ENCODE measurements at regions not wholly inside any gene's neighbourhood (a gene's known extent, or its start where the extent isn't known, plus 50 kb on each side); places are given as distances from the start of the nearest gene placed in this dataset.

DNA sequence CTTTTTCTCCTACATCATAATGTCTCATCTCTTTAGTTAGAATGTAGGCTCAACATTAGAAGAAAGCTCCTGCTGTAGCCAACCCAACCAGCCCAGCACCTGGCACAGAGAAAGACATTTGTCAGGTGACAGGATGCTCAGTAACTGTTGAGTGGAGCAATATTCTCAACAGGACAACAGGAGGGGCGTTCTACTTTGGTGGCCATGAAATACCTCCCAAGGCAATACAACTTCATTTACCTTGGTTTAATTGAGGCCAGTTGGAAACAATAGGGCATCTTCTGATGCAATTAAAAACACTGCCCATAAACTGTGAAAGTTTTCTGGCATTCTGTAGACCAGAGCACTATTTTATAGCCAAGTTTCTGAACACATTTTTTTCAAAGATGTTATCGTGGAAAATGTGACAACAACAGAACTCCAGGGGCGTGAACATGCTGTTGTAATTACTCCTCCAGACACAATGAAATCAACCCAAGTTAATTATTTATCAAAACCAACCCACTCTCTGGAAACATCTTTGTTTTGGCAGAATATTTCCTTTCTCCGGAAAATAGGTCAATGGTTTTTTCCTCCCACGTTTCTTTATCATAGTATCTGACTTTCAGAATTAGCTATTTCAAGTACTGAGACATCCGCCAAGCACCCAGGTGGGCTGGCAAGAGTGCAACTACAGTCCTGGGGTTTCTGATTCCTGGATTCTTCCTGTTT lies 538.1 kb downstream of the SOX6 start:
- peak; percentile 26 for TF ChIP-seq POLR2AphosphoS5 (IDR thresholded peaks at IDR 0.05)
- TF ChIP-seq, protein P1, sequence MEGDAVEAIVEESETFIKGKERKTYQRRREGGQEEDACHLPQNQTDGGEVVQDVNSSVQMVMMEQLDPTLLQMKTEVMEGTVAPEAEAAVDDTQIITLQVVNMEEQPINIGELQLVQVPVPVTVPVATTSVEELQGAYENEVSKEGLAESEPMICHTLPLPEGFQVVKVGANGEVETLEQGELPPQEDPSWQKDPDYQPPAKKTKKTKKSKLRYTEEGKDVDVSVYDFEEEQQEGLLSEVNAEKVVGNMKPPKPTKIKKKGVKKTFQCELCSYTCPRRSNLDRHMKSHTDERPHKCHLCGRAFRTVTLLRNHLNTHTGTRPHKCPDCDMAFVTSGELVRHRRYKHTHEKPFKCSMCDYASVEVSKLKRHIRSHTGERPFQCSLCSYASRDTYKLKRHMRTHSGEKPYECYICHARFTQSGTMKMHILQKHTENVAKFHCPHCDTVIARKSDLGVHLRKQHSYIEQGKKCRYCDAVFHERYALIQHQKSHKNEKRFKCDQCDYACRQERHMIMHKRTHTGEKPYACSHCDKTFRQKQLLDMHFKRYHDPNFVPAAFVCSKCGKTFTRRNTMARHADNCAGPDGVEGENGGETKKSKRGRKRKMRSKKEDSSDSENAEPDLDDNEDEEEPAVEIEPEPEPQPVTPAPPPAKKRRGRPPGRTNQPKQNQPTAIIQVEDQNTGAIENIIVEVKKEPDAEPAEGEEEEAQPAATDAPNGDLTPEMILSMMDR (IDR thresholded peaks at IDR 0.05): no peak
